ENCODE measurements at regions not wholly inside any gene's neighbourhood (a gene's known extent, or its start where the extent isn't known, plus 50 kb on each side); places are given as distances from the start of the nearest gene placed in this dataset.

DNA sequence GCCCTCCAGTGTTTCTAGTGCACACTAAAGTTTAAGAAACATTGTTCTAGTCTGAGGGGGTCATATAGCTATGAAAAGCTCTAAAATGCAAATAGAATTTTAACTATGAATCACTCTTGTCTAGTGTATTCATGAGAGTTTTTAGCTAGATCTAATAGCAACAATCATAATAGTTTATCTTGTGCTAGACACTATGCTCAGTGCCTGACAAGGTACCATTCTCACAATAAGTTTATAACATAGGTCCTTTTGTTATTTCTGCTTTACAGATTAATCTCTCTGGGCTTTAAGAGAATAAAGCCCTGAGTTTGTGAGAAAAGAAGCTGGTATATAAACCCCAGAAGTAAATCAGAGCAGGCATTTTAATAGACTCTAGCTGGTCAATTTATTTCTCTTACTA is 2120.7 kb downstream of the MAT2B start:
- TF ChIP-seq EZH2 (IDR thresholded peaks at IDR 0.05) (no peak), FOXP2 (optimal IDR thresholded peaks at IDR 0.05; ENCODE audit: control extremely low read depth, extremely low read length, insufficient read depth) (no peak)
